ENCODE measurements at regions not wholly inside any gene's neighbourhood (a gene's known extent, or its start where the extent isn't known, plus 50 kb on each side); places are given as distances from the start of the nearest gene placed in this dataset.
A peak's percentile ranks its signal among the peaks of the same experiment; 100 is the strongest.

GRCh38 chrX:33725535-33726210 lies 406.4 kb downstream of the FAM47A start:
- H3K27me3 ChIP-seq (ENCODE audit: control insufficient read depth, insufficient read depth, low read length) = peaks cover 2% of the 10 kb centered on the region
- peak overlapping the region; percentile 48 for H3K9ac ChIP-seq (ENCODE audit: low read depth, low read length)
- peak overlapping the region; percentile 69 for H3K4me3 ChIP-seq (ENCODE audit: low read length)
- no peaks in the 10 kb centered on the region for H3K36me3 ChIP-seq (ENCODE audit: insufficient read depth, low read length)
- H3K4me1 ChIP-seq (ENCODE audit: control insufficient read depth, insufficient read depth, low read length) = no peaks in the 10 kb centered on the region
- peak overlapping the region; percentile 83 for H3K4me2 ChIP-seq (ENCODE audit: low read length)
- H3K9me3 ChIP-seq (replicated peaks; ENCODE audit: low read length) = no peaks in the 10 kb centered on the region

- Histone ChIP-seq H3K9ac (ENCODE audit: low read depth, low read length) (no peak overlapping the region), H3K4me2 (ENCODE audit: low read length) (peak overlapping the region; percentile 54)
Measured at GRCh38 chrX:33721927-33722326, 410.2 kb downstream of the FAM47A start.

GRCh38 chrX:33686105-33686504 lies 446.0 kb downstream of the FAM47A start:
- no peak overlapping the region for H3K4me2 ChIP-seq (ENCODE audit: low read length)
- H3K4me1 ChIP-seq (ENCODE audit: control insufficient read depth, insufficient read depth, low read length) = no peaks in the 10 kb centered on the region
- H3K9me3 ChIP-seq (replicated peaks; ENCODE audit: low read length) = no peaks in the 10 kb centered on the region
- H3K36me3 ChIP-seq (ENCODE audit: insufficient read depth, low read length) = no peaks in the 10 kb centered on the region
- no peak overlapping the region for H3K9ac ChIP-seq (ENCODE audit: low read depth, low read length)
- no peak overlapping the region for H3K4me3 ChIP-seq (ENCODE audit: low read length)
- H3K27me3 ChIP-seq (ENCODE audit: control insufficient read depth, insufficient read depth, low read length) = no peaks in the 10 kb centered on the region

More at GRCh38 chrX:33721927-33722326, 410.2 kb downstream of the FAM47A start:
- Histone ChIP-seq H3K4me1 (ENCODE audit: control insufficient read depth, insufficient read depth, low read length) (no peaks in the 10 kb centered on the region), H3K36me3 (ENCODE audit: insufficient read depth, low read length) (no peaks in the 10 kb centered on the region), H3K4me3 (ENCODE audit: low read length) (peak overlapping the region; percentile 39), H3K27me3 (ENCODE audit: control insufficient read depth, insufficient read depth, low read length) (peaks cover 2% of the 10 kb centered on the region), H3K9me3 (replicated peaks; ENCODE audit: low read length) (no peaks in the 10 kb centered on the region)
